Left renal pelvis (tissue), 4 donors: ENCODE measurements at regions not wholly inside any gene's neighbourhood (a gene's known extent, or its start where the extent isn't known, plus 50 kb on each side); places are given as distances from the start of the nearest gene placed in this dataset.
A peak's percentile ranks its signal among the peaks of the same experiment; 100 is the strongest.

ENCODE experiments used
- DNase-seq, 4 donors: peaks; one replicate each; pipeline ENCODE4 v3.0.0-alpha.2; 2013; ENCODE audit warnings: low read depth in 4 of 4, low spot score in 3 of 4

- peak in 1 of 4 donors; percentile 35 for DNase-seq
These were observed 335.5 kb upstream of the IGFBP7 start for GRCh38 chr4:57445686-57446085.

- no peak for DNase-seq
These were observed 334.5 kb upstream of the IGFBP7 start for GRCh38 chr4:57444671-57445070.

DNA sequence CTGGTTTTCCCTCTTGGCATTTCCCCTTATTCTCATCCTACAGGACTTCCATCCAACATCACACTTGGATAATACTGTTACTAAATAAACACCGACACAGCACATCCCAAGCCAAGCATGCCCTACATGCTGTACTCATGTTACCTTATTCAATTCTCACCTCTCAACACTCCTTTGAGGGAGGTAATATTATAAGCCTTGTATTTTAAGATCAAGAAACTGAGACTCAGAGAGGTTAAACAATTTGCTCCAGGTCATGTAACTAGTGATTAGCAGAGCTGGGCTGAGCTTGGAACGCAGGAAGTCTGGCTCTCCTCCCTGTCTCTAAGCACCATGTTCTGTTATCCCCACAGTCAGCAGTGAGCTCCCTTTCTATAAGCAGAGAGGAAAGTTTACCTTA, 333.6 kb upstream of the IGFBP7 start:
- DNase-seq, result peak in 1 of 4 donors; percentile 54

DNA sequence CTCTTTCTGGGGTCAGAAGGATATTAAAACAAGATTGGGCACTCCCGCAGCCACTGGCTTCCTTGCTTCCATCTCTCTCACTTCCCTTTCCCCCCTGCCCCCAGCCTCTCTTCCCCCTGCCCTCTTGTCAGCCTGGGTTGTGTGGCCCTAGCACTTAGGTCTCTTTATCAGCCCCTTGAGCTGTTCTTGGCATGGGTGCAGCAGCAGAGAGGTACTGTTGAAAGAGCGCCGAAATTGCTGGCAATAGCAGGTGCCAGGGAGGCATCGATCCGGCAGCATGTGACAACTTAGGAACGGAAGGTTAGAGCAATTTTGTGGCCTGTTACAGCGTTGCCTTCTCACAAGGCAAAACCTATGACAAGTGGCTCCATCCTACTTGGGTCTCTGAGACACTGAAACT, 333.1 kb upstream of the IGFBP7 start:
- no peak for DNase-seq

DNA sequence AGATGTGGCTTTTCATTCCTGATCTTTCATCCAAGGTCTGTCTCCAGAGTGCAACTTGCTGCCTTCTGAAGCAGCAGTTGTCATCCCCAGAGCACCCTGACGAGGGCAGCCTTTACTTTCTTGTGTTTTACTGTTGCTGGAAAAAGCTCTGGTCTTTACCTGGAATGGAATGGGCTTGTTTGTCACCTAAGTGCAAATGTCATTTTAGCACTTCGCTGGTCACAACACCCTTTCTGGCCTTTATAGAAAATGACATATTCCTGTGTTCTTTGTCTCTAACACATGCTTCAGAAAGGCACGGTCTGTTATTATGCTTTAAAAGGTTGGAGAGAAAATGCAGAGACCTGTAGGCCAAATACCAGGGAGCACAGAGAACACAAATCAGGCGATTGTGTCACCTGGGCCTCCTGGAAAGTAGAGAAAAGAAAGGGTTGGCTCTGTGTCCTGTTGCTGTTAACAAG, 332.7 kb upstream of the IGFBP7 start:
- DNase-seq, result peak in 3 of 4 donors; percentile 46 to 65 (median 55)

DNA sequence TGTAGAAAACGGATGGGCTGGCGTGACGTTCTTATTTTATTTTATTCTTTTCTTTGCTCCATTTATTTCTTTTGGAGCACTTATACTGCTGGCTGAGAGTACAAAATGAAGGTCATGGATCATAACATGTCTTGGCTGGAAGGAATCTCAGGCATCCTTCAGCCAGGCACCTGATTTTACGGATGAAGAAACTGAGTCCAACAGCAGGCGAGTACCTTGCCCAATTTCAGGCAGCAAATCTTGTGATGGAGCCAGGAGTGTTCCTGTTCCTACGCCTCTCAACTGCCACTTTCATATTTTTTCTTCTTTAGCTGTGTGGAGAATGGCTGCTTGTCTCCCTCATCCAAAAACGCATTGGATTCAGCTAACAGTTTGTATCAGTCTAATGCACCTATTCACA, 332.1 kb upstream of the IGFBP7 start:
- no peak for DNase-seq

DNA sequence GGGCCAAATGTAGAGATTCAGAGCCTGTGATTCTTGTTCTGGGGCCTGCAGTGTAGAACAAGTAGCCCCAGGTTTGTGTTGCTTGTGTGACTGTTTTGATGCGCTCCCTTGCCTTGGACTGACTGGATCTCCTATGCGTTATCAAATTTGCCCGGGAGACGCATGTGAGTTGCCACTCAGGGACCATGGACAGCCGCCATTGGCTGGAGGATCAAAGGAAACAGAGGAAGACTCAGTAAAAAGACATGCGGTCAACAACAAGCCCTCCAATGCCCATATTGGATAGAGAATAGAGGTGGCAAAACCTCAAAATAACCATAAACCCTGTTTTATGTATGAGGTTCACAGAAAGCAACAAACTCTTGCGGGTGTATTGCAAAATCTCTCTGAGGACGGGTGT, 327.5 kb upstream of the IGFBP7 start:
- no peak for DNase-seq

- DNase-seq, result no peak
These were observed 325.1 kb upstream of the IGFBP7 start for GRCh38 chr4:57435300-57435699.

DNA sequence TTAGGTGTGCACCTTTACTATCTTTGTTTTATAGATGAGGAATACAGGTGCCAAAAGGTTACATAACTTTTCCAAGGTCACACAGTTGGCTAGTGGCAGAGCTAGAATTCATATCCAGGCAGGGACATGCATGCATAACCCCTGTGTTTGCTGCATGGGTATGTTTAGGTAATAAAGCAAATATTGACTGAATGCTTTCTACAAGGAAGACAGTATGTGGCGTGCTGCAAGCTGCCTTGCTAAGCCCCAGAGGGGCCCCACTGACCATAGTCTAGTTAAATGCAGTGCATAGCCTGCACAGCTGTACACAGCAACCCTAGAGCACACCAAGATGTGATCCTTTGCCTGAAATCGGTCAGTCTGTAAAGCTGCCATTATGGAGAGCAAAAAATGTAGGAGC, 320.5 kb upstream of the IGFBP7 start:
- no peak for DNase-seq

- peak in 3 of 4 donors; percentile 50 to 66 (median 52) for DNase-seq
These were observed 316.7 kb upstream of the IGFBP7 start for GRCh38 chr4:57426779-57427395.

- no peak for DNase-seq
These were observed 315.4 kb upstream of the IGFBP7 start for GRCh38 chr4:57425610-57426009.

- DNase-seq, result no peak
These were observed 314.2 kb upstream of the IGFBP7 start for GRCh38 chr4:57424232-57424897.

- DNase-seq, result no peak
These were observed 307.9 kb upstream of the IGFBP7 start for GRCh38 chr4:57418133-57418532.

GRCh38 chr4:57412259-57413054, 302.3 kb upstream of the IGFBP7 start:
- DNase-seq, result no peak

- DNase-seq, result no peak
These were observed 300.3 kb upstream of the IGFBP7 start for GRCh38 chr4:57410331-57411052.

DNA sequence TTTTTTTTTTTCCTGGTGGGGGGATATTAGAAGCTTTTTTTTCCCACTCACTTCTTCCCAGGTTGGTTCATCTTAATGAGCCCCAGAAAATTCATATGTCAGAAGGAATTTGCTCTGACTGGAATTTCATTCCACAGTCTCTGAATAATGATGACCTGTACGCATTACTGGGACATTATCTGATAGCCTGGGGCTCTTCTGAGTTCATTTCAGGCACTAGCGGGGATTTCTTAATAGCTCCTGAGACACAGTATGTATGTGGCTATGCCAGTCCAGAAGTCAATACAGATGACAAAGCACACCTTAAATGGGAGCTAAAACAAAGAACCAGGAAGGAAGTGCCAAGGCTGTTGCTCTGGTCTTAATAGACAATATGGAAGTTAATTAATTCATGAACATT, 295.2 kb upstream of the IGFBP7 start:
- DNase-seq, result no peak

DNA sequence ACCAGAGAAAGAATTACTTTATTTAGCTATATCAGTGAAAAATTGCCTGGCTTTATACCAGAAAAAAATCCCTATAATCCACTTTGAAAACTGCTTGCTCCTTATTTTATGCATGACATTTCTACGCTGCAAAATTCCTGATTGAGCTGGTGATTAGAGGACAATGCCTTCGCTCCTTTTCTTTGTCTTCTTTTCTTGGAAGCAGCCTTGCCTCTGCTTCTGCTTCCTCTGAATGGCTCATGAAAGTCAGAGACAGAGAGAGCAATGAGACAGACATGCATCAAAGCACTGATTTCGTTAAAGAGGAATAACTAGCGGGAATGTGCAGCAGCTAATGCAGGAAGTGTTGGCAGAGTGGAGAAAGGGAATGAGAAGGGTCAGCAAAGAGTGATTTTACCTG, 294.3 kb upstream of the IGFBP7 start:
- no peak for DNase-seq

GRCh38 chr4:57403591-57403990, 293.4 kb upstream of the IGFBP7 start:
- no peak for DNase-seq

DNA sequence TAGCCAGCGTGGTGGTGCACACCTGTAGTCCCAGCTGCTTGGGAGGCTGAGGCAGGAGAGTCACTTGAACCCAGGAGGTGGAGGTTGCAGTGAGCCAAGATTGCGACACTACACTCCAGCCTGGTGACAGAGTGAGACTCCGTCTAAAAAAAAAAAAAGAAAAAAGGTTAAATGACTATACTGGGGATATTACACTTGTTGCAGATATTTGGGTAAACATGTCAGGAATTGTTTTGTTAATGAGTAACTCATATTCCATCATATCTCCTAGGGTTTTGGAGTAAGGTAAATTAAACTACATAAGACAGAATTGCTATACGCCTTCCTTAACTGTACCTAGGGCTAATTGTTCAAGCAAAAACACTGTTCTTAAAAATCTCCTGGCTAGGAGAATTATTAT, 291.4 kb upstream of the IGFBP7 start:
- DNase-seq, result no peak

GRCh38 chr4:57378766-57379165, 268.6 kb upstream of the IGFBP7 start:
- DNase-seq, result no peak
